ENCODE measurements at regions not wholly inside any gene's neighbourhood (a gene's known extent, or its start where the extent isn't known, plus 50 kb on each side); places are given as distances from the start of the nearest gene placed in this dataset.

- TF ChIP-seq CTCF (IDR thresholded peaks at IDR 0.05) (no peak), POLR2A (IDR thresholded peaks at IDR 0.05) (no peak)
These were observed 160.0 kb downstream of the RMI1 start for GRCh38 chr9:84140535-84141101.
